GM19324 (cell line): ENCODE measurements at regions not wholly inside any gene's neighbourhood (a gene's known extent, or its start where the extent isn't known, plus 50 kb on each side); places are given as distances from the start of the nearest gene placed in this dataset.

ENCODE experiments used
- ATAC-seq: cut with Tn5 transposase; IDR thresholded peaks from one replicate; pipeline ENCODE4 v1.9.1; 2021; ENCODE audit warnings: mild to moderate bottlenecking, moderate library complexity; ENCODE audit not compliant: unreplicated experiment, low FRiP score

DNA sequence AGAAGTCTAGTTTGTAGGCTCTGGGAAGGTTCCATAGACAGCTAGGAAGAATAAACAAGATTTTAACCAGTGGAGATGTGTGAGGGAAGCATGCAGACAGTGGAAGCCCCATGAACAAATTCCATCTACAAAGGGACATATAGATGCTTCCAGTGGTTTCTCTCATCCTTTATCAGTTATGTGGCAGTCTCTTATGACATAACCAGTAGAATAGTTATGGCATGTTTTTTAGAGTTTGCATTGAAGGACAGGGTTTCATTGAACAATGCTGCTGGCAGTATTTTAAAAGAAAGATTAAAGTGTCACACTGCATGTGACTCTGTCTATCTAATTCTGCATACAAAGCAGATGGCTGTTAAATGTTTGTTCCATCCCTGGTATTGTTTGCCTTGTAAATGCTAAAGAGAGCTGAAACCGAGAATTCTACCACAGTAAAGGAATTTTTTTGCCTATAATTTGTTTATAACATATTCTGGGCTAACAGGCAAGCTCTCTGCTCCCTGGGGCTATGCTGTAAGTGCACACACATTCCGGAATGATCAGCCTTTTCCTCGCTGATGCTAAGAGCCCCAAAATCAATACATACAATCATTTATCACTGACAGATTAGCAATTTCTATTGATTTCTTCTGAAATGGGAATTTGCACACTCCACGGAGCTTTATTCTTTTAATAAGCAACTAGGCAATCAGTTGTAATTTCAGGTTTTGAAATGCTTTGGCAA, 76.8 kb upstream of the PELI1 start:
- no peak for ATAC-seq

GRCh38 chr2:64221935-64222334, 77.7 kb upstream of the PELI1 start:
- ATAC-seq, result no peak

GRCh38 chr2:64222351-64222750, 78.1 kb upstream of the PELI1 start:
- ATAC-seq, result no peak

DNA sequence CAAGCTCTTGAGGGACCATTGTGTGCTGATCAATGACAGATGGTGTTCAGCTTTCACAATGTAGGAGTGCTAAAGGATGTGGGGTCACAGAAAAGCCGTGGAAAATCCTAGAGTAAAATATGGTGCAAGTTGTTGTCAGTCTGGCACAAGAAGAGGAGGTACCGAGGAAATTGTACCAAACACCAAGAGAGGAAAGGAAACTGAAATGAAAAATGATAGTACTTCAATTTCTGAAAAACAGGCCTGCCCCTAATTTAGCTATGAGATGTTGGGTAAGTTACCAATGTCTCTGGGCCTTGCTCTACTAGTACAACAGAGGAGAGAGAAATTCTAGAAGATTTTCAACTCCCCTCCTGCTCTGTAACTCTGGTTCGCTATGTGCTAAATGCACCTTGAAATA, 78.8 kb upstream of the PELI1 start:
- ATAC-seq, result peak; percentile 54

DNA sequence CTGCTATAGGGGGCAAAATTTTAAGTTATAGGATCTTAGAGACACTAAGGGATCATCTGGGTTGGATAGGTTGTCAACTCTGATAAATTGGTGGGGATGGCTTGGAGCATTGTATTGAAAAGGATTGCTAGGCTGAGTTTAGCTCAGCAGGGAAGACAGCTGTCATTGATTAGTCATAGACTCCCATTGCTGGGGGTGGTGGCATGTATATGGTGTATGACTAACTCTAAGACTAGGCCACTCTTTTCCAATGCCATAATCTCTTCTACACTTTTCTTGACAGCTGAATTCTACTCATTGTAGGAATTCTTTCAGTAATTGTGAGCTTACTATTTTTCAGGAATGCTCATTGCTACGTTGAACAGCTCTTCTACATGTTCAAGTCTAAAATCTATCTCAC, 81.3 kb upstream of the PELI1 start:
- ATAC-seq, result no peak

GRCh38 chr2:64226611-64227010, 82.4 kb upstream of the PELI1 start:
- ATAC-seq, result no peak

GRCh38 chr2:64227603-64228125, 83.4 kb upstream of the PELI1 start:
- ATAC-seq, result no peak

DNA sequence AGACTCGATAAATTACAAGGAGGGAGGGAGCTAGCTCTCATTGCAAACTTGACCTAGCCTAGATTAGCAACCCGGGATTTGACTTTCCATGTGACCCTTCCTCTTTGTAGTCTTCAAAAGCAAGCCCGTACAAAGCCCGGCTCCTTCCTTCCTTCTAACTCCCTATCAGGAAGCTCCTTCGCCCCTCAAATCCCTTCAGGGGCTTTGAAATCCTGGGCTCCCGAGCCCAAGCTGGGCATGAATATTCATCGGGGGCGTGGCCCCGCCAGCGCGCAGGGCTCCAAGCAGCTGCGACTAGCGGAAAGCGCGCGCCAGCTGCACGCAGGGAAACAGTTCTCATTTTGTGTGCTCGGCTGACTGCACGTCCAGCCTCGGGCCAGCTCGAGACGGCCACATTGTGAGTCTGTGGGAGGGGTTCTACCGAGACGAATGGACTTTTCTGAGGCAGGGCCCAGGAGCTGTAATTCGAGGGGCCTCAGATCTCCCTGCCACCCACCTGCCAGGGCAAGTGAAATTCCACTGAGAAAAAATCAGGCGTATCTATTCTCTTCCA, 84.0 kb upstream of the PELI1 start:
- peak; percentile 95 for ATAC-seq

DNA sequence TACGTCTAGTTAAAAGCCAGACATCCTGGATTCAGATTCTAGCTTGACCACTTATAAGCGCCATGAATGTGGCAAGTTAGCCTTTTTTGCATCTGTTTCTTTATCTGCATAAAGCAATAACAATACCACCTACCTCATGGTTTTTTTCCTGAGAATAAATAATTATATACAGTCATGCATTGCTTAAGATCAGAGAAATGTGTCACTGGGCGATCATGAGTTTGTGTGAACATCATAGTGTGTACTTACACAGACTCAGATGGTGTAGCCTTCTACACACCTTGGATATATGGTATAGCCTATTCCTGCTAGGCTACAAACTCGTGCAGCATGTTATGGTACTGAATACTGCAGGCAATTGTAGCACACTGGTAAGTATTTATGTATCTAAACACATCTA, 84.7 kb upstream of the PELI1 start:
- no peak for ATAC-seq

- no peak for ATAC-seq
Measured at GRCh38 chr2:64230540-64230939, 86.3 kb upstream of the PELI1 start.

- no peak for ATAC-seq
Measured at GRCh38 chr2:64232266-64232665, 88.0 kb upstream of the PELI1 start.

DNA sequence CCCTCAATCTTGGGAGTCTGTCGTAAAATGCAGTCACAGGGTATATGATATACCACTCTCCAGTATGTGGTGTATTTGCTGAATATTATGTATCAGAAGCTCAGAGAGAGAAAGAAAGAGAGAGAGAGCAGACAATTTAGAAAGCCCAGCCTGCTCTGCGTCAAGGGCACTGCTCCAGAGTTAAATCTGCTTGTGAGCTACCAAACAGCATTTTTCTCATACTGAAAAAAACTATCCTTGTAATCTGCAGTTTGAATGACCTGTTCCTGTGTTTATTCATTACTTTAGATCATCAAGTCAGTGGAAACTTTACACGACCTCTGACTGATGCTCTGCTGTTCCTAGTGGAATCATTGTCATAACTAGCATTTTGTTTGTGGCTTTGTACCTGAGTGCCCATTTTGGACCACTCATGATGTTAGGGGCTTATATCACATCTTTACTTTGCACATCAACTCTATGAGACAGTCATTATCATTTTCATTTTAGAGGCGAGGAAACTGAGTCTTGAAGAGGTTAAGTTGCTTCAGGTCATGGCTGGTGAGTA, 89.2 kb upstream of the PELI1 start:
- no peak for ATAC-seq

DNA sequence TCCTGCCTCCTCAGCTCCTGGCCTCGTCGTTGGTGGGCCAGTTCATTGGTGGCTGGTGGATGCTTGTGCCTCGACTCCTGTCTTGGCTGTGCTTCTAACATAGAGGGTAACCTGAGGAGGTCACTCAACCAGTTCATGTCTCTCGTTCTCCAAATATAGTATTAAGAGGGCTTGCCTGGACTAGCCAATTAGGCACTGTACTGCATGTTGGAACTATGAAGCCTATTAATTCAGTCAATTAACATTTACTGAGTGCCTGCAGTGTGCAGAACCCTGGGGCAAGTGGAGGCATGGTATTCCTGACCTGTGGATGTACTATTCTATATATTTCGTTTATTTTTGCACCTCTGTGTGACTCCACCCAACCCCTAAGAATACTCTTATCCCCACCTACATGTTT, 89.9 kb upstream of the PELI1 start:
- no peak for ATAC-seq

DNA sequence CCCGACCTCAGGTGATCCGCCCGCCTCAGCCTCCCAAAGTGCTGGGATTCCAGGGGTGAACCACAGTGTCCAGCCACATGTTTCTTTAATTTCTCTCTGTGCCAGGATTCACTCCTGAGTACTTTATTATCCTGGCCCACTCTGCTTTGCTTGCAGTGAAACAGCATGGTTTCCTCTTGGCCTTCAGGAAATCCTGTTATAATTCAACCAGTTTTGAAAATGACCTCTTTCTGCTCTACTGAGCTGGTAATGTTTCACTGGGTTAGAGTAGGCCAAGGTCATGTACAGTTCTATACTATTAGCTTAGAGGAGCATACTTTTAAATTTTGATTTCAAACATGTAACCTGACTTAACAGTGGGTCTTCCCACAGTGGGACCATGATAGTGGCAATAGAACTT, 90.6 kb upstream of the PELI1 start:
- ATAC-seq, result no peak

- no peak for ATAC-seq
Measured at GRCh38 chr2:64237266-64237665, 93.0 kb upstream of the PELI1 start.

- ATAC-seq, result no peak
Measured at GRCh38 chr2:64238799-64239198, 94.6 kb upstream of the PELI1 start.

DNA sequence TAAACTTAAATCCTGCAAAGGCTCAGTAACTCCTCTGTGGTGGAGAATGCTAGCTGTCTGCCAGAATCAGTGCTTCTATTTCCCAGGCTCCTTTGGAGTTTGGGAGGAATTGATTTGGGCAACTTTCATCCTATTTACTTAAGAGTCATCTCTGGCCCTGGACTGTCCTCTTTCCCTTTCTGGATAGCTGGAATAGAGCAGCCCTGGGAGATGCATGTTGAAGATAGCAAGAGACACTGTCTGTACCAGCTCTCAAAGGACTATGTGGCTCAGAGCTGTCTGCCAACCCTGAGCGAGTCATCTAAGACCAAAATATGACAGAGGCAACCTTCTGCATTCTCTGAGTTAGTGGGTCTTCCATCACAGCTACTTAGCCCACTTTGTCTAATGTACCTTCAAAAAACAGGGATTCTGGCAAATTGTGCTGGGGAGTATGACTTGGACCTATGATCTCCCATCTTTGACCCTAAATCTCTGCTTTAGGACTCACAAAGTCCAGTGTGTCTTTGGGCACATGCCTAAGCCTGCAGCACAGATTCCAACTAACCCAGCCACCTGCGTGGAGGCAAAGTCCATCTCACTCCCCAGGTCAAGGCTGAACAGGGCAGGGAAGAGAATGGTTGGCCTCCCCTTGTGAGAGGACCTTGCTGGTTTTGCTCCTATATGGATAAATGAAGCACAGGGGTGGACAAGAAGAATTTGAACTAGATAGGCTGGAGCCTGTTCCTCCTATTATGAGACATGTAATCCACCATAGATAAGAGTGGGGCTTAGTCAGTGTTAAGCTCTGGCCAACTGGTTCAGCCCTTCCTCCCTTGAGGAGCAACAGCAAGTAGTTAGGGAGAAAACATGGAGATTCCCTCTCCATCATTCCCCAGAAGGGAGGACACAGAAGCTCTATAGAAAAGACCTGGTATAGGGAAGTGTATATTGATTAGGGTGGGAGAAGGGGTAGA, 99.1 kb upstream of the PELI1 start:
- no peak for ATAC-seq

- ATAC-seq, result no peak
Measured at GRCh38 chr2:64244037-64244416, 99.8 kb upstream of the PELI1 start.

DNA sequence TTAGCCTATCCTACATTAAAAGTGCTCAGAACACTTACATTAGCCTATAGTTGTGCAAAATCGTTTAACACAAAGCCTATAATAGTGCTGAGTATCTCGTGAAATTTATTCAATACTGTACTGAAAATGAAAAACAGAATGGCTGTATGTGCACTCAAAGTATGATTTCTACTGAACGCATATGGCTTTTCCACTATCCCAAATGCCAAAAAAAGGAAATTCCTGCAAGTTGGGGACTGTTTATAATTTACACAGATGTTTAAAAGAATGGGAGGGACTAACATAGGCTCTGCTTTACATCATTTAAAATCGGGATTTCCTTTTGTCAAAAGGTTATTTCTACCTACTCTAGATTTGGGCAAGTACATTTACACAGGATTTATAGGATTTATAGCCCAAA, 101.4 kb upstream of the PELI1 start:
- ATAC-seq, result no peak

GRCh38 chr2:64246962-64247361, 102.7 kb upstream of the PELI1 start:
- no peak for ATAC-seq

- no peak for ATAC-seq
Measured at GRCh38 chr2:64249426-64249825, 105.2 kb upstream of the PELI1 start.
